NCI-H2171 (cell line): ENCODE measurements at regions not wholly inside any gene's neighbourhood (a gene's known extent, or its start where the extent isn't known, plus 50 kb on each side); places are given as distances from the start of the nearest gene placed in this dataset.
A peak's percentile ranks its signal among the peaks of the same experiment; 100 is the strongest.
"Not testable (repeated sequence)": the region's sequence is repeated elsewhere in the genome, so short reads cannot be mapped to it uniquely, and the experiment has no call there.

Experiments used
- DNase-seq: peaks from one replicate; lab custom pipeline; 2025; lab: John Stamatoyannopoulos, UW

DNA sequence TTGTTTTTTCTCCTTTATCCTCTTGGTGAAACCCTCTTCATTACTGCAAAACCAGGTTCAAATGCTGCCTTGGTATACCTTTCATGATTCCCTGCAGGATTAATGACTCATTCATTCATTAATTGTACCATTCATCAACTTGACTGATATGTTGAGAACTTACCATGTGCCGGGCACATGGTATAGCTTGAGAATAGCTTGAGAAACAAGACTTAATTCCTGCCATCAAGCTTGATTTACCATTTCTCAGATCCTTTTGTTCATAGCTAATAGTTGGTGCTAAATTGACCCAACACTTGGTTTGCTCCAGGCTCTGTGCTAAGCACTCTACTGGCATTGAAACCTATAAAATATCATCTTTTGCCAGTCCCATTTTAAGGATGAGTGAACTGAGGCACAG is 165.7 kb downstream of the YIPF5 start:
- no peak for DNase-seq

DNA sequence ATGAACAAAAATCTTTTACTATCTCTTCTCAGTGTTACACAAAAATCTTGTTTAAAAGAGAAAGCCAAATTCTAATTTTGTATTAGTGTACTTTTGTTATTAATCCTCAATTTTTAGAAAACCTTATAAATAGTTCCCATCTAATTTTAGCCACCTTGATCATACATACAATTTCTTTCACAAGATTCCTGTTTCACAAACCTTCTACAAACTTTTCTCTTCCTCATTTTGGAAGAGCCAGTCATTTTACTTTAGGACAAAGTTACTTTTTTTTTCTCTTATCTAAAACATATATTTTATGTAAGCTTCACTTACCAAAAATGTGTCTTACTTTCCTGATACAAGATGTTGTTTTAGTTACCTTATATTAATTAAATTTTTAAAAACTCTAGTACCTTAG is 161.3 kb downstream of the YIPF5 start:
- DNase-seq: no peak

DNA sequence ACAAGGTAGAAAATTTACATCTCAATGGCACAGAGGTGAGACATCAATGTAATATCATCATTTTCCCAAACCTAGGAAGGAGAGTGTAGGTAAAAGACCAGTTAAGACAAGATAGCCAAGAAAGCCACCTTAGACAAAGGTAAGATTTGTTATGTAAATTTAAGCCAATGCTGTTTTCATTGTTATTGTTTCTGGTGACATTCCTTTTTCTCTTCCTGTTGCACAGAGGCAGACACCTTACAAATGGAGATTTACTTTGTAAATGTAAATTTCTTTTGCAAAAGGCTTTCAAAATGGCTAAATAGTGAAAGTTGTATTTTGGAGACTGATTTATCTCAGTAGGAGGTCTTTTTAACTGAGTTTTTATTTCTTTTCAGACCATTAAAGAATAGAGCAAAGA is 159.1 kb downstream of the YIPF5 start:
- DNase-seq: no peak

DNA sequence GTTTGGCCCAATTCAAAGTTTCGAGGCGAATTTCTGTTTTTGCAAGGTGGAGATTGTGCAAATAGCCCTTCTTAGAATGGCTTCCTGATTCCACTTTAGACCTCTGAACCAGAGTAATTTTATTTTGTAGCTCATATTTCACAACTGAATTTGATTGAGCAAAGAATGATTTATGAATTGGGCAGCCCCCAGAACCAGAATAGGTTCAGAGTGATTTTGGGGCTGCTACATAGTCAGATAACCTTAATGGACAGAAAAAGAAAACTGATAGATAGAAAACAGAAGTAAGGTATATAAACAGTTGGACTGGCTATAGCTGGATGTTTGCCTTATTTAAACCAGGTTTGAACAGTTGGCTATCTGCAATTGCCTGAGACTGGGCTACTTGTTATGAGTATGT is 156.6 kb downstream of the YIPF5 start:
- DNase-seq: no peak

DNA sequence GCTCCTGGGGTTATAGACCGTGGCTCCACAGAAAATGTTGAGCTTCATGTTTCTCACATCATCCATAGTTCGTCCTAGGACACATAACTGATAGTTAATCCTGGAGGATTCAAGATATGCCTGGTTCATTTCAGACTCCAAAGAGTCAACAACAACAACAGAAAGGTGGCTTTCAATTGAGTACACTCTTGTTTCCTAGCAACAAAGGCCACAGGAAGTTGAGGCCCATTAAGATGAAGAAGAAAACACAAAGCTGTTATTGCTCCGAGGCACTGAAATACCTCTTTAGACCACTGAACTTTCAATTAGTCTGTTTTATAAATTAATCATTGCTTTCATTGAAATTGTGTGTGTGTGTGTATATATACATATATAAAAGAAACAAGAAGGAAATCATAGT is 154.5 kb downstream of the YIPF5 start:
- no peak for DNase-seq

DNA sequence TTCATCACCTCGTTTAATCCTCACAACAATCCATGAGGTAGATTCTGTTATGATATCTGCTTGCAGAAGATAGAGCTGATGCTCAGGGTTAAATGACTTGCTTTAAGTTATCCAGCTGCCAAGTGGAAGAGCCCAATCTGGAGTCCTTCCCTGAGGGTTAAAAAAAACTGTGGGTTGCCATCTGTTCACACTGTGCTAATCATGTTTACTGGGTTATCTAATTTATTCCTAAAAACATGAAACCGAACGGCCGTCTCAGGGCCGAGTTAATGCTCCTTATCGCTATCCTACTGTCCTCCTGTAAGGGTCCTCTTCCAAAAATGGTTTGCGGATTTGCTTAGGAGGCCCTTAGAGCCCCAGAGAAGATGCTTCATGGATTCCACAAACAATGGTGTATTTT is 153.3 kb downstream of the YIPF5 start:
- DNase-seq: peak; percentile 71

DNA sequence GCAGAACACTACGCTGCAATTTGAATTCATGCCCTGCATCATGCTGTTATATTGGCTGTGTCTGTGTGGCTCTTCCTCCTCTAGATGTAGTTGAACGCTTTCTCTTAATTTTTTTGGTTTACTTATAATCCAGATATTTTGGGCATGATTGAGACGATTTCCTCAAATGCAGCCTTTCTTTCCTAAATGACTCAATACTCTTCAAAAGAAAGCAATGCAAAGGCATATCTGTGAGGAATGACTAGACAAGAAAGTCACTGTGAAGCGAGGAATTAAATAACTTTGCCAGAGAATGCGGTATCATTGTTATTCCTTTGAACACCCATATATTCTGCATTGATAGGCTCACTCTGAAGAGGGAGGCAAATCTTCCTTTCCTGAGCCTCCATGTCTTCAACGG is 152.8 kb downstream of the YIPF5 start:
- DNase-seq: no peak

DNA sequence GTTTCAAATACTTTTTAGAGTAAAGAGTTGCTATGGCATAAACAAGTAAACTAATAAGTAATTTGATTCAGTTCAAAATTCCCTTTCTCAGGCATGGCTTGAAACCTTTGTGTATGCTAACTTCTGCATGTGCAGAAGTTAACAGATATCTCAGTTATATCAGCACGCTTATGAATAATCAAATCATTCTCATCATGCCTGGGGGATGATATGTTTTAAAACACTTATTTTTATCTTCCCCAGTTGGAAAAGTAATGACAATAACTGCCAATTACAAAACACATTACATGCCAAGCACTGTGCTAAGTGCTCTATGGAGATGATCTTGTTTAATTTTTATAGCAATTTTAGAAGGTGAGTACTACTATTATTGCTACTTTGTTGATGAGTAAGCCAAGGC is 146.4 kb downstream of the YIPF5 start:
- no peak for DNase-seq

DNA sequence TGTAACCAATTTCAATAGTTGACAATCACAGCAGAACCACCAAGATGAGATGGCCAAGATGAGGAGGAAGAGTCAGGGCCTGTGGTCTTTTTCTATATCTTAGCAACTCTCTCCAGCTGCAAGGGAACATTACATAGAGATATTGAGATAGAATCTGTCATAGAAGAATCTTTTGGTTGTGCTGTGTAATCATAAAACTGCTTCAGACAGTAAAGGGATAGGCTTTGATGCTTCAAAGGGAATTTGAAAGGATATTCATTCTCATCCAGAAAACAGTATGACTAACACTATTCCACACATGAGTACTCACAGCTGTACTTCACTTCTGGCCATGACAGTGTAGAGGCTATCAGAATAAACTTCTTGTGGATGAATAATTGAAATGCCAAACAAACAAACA is 145.9 kb downstream of the YIPF5 start:
- DNase-seq: no peak

DNA sequence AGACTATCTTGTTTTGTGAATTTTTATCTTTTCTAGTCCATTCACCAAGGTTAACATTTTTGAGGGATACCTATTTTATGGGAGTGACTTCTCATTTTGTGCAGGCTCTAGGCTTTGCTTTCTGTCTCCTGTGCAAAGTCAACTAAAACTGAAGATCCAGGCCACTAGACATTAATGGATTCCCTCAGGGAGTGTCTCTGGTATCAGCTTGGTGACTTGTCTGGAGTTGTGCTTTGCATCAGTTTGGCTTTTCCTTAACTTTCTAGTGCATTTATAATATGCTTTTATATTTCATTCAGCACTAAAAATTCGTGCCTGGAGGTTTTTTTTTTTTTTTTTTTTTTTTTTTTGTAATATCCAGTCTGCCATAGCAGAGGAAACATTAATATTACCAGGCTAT is 144.2 kb downstream of the YIPF5 start:
- DNase-seq: no peak

DNA sequence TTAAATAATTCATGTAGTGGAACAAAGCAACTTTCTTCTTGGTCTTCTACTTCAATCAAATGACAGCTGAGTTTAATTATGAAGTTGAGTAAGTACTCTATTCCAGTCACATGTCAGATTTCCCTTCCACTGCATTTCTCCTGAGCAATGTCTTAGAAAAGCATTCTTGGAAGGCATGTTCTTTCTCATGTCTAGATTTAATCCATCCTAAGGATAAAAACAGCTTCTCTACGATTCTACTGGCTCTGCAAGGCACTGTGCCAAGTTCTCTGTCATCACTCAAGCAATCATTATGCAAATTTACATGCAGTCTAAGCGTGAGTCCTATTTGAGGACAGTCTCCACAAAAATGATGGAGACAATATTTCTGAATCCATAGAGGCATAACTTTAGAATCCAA is 142.4 kb downstream of the YIPF5 start:
- DNase-seq: no peak

DNA sequence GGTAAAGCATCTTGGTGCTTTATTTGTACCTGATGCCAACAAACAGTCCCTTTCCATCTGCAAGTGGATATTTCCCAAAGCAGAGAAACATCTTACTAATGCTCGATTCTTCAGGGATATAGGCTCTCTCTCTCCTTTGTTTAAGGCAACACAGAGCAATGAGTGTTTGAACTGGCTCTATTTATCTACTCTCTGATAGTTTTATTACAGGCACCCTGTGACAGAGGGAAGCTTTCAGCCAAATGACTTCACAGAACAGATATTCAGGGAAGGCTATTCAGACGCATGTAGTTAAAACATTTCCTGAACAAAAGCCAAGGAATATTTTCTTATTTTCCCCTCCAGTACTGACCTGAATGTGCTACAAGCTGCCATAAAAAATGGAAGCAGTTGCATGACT is 141.8 kb downstream of the YIPF5 start:
- DNase-seq: no peak

DNA sequence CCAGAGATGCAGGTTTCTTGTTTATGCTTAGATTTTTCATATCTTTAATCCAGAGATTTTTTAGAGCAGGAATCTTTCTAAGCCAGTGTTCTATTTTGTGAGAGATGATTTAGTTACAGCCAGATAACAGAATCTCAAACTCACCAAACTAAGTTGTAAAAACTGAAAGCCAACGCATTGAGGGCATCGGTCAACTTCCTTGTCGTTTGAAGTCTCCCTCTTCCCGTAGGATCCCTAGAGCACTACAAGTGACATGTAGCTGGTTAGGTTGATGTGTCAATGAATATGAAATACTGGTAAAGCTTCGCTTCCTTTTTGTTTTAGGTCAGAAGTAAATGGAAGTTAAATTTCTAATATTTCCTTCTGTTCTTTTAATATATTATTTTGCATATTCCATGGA is 139.6 kb downstream of the YIPF5 start:
- DNase-seq: no peak

DNA sequence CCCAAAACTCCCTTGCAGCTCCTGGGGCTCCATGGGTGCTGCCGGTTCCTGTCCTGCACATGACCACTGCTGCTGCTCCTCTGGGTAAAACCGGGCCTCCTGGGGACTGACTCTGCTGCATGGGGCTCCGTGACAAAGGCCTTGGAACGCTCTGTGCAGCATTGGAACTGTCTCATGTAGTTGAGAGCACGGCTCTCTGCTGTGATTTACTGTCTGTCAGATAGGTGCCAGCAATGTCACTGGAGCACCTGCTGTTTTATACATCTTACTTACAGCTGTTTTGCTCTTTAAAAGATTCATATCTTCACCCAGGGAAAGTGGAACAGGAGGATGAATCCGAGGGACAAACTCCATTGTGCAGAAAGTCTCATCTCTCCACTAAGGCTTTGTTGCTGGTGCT is 138.1 kb downstream of the YIPF5 start:
- no peak for DNase-seq

DNA sequence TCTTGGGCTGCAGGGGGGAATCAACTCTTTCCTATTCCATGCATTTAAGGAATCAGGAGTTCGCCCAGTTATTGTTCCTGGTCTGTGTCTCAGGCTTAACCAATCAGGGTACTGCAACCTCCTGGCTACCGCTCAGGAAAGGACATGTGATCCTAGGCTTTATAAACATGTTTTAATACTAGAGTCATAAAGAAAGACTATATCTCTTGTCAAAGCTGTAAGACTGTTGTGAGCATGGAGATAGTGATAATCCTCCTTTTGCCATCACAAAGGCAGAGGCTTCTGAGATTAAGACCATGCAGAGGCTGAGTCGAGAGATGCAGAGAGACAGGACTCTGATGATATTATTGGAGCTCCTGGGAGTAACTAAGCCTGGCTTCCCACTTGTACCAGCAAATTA is 137.0 kb downstream of the YIPF5 start:
- DNase-seq: no peak

DNA sequence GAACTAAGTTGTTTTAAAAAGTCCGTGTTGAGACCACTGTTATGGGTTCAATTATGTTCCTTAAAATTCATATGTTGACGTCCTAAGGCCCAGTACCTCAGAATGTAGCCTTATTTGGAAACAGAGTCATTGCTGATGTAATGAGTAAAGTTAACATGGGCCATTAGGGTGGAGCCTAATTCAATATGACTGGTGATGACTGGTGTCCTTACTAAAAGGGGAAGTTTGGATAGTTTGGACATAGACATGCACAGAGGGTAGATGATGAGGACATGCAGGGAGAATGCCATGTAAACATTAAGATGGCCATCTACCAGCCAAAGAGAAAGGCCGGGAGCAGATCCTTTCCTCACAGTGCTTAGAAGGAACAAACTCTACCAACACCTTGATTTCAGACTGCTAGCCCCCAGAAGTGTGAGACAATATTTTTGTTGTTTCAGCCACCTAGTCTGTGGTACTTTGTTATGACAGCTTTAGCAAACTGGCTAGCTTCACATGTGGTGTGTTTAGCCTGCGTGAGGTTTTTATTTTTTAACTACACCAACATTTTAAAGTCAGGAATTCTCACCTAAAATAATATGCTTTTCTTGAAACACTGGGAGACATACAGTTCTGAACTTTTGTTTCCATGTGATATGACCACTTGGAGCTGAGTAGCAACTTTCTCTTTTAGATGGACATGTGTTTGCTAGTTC is 135.3 kb downstream of the YIPF5 start:
- no peak for DNase-seq

DNA sequence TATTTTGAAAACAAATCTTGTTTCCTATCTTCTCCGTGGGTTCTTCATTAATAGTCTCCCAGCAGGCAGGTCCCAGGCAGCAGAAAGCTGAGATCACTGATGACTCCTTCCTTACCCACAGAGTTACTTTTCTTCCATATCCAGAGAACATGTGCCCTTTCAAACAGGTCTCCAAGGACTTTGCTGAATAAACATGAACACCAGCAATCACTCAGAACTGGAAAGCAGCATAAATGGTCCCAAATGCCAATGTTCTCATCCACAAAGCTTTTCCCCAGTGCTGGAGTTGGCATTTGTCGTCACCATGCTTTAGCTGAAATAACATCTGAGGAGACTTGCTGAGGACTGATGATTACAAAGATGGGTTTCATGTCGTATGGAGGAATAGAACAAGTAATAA is 134.0 kb downstream of the YIPF5 start:
- no peak for DNase-seq

DNA sequence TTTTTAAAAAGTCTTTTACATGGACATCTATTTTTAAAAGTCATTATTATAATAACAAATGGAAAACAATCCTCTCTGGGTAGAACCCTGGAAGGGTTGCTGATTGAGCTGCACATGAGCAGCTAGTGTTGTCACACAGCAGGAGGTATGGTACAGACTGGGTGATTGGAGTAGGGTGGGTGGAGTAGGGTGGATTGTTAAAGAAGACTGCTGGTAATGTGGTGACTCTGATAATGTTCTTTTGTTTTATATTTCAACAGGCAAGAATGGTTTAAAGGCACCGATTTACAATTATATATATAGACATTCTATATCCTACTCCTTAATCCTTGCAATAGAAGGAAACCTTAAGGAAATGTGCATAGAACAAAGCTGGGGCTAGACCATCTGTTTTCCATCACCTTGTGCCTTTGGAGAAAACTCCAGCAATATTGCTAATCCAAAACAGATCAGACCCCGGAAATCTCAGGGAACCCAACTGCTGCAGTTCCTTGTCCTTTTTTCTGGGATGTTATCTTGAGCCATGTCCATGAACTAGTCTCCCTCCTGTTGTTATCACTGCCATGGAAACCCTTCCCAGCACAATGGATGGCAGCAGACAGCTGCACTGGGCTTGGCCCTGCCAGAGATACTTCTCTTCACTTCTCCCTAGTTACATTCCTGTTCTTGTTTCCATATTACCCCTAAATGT is 129.7 kb downstream of the YIPF5 start:
- no peak for DNase-seq

DNA sequence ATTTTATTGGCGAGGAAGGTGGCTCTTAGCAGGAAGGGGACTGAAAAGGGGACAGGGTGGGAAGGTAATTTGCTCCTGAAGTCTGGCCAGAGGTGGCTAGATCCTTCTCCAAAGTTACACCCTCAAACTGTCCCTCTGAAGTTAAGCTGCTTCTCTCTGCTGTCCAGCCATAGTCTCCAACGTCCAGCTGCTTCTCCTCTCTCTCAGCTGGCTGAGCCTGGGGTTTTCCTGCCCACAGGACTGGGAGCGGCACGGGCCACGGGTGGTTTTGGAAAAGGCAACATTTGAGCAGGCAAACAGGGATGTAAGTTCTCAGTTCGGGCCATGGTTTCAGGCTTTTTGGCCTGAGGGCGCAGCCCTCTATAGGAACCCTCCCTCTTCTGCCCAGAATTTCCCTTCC is 128.3 kb downstream of the YIPF5 start:
- DNase-seq: no peak

DNA sequence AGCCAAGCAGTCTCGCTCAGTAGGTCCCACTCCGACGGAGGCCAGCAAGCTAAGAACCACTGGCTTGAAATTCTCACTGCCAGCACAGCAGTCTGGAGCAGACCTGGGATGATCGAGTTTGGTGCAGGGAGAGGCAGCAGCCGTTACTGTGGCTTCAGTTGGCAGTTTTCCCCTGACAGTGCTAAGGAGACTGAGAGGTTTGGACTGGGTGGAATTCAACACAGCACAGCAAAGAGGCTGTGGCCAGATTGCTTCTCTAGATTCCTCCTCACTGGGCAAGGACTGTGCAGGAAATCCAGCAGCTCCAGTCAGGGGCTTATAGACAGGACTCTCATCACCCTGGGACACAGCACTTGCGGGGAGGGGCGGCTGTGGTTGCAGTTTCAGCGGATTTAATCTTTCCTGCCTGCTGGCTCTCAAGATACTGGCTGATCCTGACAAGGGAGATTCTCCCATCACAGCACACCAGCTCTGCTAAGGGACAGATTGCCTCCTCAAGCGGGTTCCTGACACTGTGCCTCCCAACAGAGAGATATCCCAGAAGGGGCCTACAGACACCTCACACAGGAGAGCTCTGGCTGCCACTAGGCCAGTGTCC is 122.1 kb downstream of the YIPF5 start:
- DNase-seq: no peak

DNA sequence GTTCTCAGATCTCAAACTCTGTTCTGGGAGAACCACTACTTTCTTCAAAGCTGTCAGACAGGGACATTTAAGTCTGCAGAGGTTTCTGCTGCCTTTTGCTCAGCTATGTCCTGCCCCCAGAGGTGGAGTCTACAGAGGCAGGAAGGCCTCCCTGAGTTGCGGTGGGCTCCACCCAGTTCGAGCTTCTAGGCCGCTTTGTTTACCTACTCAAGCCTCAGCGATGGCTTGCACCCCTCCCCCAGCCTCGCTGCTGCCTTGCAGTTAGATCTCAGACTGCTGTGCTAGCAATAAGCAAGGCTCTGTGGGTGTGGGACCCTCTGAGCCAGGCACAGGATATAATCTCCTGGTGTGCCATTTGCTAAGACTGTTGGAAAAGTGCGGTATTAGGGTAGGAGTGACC is 115.1 kb downstream of the YIPF5 start:
- DNase-seq: not testable (repeated sequence)

DNA sequence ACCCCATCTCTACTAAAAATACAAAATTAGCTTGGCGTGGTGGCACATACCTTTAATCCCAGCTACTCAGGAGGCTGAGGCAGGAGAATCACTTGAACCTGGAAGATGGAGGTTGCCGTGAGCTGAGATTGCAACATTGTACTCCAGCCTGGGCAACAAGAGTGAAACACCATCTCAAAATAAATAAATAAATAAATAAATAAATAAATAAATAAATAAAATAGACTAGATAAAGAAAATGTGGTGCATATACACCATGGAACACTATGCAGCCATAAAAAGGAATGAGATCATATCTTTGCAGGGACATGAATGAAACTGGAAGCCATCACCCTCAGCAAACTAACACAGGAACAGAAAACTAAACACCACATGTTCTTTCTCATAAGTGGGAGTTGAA is 110.4 kb downstream of the YIPF5 start:
- DNase-seq: not testable (repeated sequence)

DNA sequence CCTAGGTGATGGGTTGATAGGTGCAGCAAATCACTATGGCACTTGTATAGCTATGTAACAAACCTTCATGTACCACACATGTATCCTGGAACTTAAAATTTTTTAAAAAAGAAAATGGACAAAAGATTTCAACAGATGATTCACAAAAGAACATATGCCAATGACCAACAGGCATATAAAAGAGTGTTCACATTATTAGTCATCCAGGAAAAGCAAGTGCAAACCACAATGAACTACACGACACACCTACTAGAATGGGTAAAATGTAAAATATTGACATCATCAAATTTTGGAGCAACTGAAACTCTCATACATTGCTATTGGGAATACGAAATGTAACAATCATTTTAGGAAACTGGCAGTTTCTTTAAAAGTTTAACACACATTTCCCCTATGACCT is 109.9 kb downstream of the YIPF5 start:
- no peak for DNase-seq

DNA sequence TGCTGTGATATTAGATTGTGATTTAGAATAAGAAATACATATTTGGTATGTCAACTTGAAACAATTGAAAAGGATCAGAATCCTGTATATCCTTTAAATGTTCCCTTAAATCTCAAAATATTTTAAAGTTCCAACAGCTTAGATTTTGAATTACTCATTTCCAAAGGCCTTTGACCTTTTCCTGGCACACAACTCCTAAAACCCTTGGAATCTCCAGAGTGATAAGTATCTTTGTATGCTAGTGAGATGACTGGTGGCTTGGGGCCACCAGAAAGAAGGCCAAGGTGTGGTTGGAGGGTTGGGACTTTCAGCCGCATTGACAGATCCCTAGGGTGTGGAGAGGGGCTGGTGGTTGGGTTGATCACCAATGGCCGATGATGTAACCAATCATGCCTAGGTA is 104.7 kb downstream of the YIPF5 start:
- DNase-seq: no peak
